ENCODE measurements at regions not wholly inside any gene's neighbourhood (a gene's known extent, or its start where the extent isn't known, plus 50 kb on each side); places are given as distances from the start of the nearest gene placed in this dataset.

- RAD21 ChIA-PET (ENCODE audit: unreplicated experiment), result no interaction called here
- no peak for ATAC-seq
- Histone ChIP-seq H3K79me2 (ENCODE audit: control insufficient read depth, insufficient read depth, low read length) (no peaks in the 10 kb centered on the region), H3K9ac (ENCODE audit: control insufficient read depth, insufficient read depth, low read length) (no peak overlapping the region), H3K9me3 (replicated peaks; ENCODE audit: control insufficient read depth, insufficient read depth, low read length) (no peaks in the 10 kb centered on the region), H4K20me1 (ENCODE audit: control insufficient read depth, insufficient read depth) (no peaks in the 10 kb centered on the region), H3K27me3 (replicated peaks in 1 of 2; ENCODE audit: control insufficient read depth in 2 of 2, insufficient read depth in 2 of 2, low read length in 1 of 2) (peaks cover 0 to 2% of the 10 kb centered on the region in 2 experiments; a peak in 1 of 4 replicates), H3K4me3 (no peak overlapping the region), H3K36me3 (ENCODE audit: control insufficient read depth in 2 of 2, insufficient read depth in 2 of 2, low read length in 1 of 2) (no peaks in the 10 kb centered on the region), H2AFZ (ENCODE audit: control insufficient read depth, low read depth, low read length) (no peak overlapping the region), H3K27ac (ENCODE audit: control insufficient read depth, insufficient read depth) (no peak overlapping the region), H3K4me2 (ENCODE audit: control insufficient read depth, insufficient read depth) (no peak overlapping the region), H3K4me1 (ENCODE audit: control insufficient read depth, insufficient read depth, low read length) (no peaks in the 10 kb centered on the region)
- no TSS peak for BruUV-seq (replicated peaks)
- CTCF ChIA-PET, result interaction anchor here (0.6 to 1.6 kb wide), 4 partner anchors 12 to 1658 kb away, joined by 3 read pairs; no protein-coding TSS in a partner anchor
- POLR2A ChIA-PET, result interaction anchor here (0.6 kb wide), 1 partner anchor 826 kb away, joined by 4 read pairs; no protein-coding TSS in a partner anchor
- FAIRE-seq, result no peak
- no peak for TF ChIP-seq NRF1 (conservative IDR thresholded peaks at IDR 0.05; ENCODE audit: low read depth, low read length)
- TF ChIP-seq GABPA (IDR thresholded peaks at IDR 0.05; ENCODE audit: low read depth), result no peak
- TF ChIP-seq CHD1 (IDR thresholded peaks at IDR 0.05; ENCODE audit: low read depth, low read length), result no peak
- TF ChIP-seq WRNIP1 (IDR thresholded peaks at IDR 0.05; ENCODE audit: borderline replicate concordance, low read depth, low read length), result no peak
- no peak for TF ChIP-seq EP300 (IDR thresholded peaks at IDR 0.05; ENCODE audit: borderline replicate concordance in 1 of 2, control insufficient read depth in 1 of 2, low read depth in 2 of 2, low read length in 2 of 2)
- TF ChIP-seq EED (IDR thresholded peaks at IDR 0.05; ENCODE audit: low read depth), result no peak
- no peak for TF ChIP-seq NFIC (IDR thresholded peaks at IDR 0.05; ENCODE audit: low read depth, low read length)
- TF ChIP-seq CTCF (IDR thresholded peaks at IDR 0.05 in 2 of 3, conservative IDR thresholded peaks at IDR 0.05 in 1 of 3; ENCODE audit: control insufficient read depth in 2 of 3, extremely low read depth in 1 of 3, insufficient read depth in 1 of 3, low read depth in 3 of 3, low read length in 3 of 3), result no peak
- no peak for TF ChIP-seq EZH2 (IDR thresholded peaks at IDR 0.05; ENCODE audit: borderline replicate concordance, control insufficient read depth, low read depth, low read length)
- TF ChIP-seq RELA (IDR thresholded peaks at IDR 0.05; ENCODE audit: borderline replicate concordance, partially characterized antibody), result no peak
- TF ChIP-seq FOXK2 (IDR thresholded peaks at IDR 0.05), result no peak
- TF ChIP-seq HDAC6 (IDR thresholded peaks at IDR 0.05; ENCODE audit: unreplicated experiment), result no peak
- no peak for TF ChIP-seq ZNF217 (IDR thresholded peaks at IDR 0.05)
- TF ChIP-seq RCOR1 (conservative IDR thresholded peaks at IDR 0.05; ENCODE audit: low read depth, low read length), result no peak
- no peak for TF ChIP-seq RAD51 (IDR thresholded peaks at IDR 0.05)
- no peak for TF ChIP-seq PBX3 (IDR thresholded peaks at IDR 0.05; ENCODE audit: insufficient replicate concordance, low read depth, low read length)
- TF ChIP-seq CEBPB (IDR thresholded peaks at IDR 0.05; ENCODE audit: borderline replicate concordance in 1 of 2, low read depth in 2 of 2, low read length in 2 of 2), result no peak
- TF ChIP-seq POLR2A (IDR thresholded peaks at IDR 0.05; ENCODE audit: low read depth, low read length), result no peak
- in situ Hi-C loops (cut with MboI), result no loop called here
- SMC1A ChIA-PET (ENCODE audit: uncharacterized antibody, unreplicated experiment), result interaction anchor here (1.2 to 1.3 kb wide), 3 partner anchors 9 to 27 kb away, joined by 3 to 4 read pairs (median 3); no protein-coding TSS in a partner anchor
- 36% methylated on average over 5 of the region's 5 CpGs for WGBS (ENCODE audit: insufficient coverage, insufficient replicate concordance, low lambda C conversion rate, missing lambda C conversion rate)
- intact Hi-C loops (cut with micrococcal nuclease; ENCODE audit: unreplicated experiment), result no loop called here
- DNase-seq (ENCODE audit: low read depth, low spot score), result no peak
These were observed 227.0 kb upstream of the WWC1 start for GRCh38 chr5:168064457-168064856.

Data from GM12878 (cell line).